ENCODE measurements at regions not wholly inside any gene's neighbourhood (a gene's known extent, or its start where the extent isn't known, plus 50 kb on each side); places are given as distances from the start of the nearest gene placed in this dataset.

DNA sequence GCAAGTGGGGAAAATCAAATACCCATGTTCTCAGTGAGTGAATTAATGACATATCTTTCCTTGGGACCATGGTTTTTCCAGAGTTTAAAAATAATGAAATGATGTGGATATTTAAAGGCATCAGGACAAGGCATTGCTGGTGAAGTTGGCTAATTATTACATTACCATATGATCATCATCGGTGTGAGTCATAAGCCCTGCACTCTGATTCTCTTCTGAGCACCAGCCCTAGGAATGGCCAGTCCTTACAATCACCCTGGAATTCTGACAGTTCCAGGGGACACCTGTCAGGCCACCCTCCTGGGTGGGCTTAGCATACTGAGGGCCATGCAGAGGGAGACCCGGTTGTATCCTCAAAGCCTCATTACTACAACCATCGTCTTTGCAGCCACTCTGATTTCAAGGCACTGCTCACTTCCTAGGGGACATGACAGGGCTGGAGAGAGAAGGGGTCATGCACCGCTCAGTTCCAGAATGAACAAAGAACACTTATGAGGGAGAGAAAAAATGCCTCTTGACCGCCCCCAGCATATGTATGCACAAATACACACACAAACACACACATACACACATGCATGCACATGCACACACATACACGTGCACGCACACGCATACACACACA is 365.0 kb downstream of the MIAT start:
- no peaks in the 10 kb centered on the region for H3K9me3 ChIP-seq (replicated peaks)
- no peak overlapping the region for H3K27ac ChIP-seq (replicated peaks)
- peaks cover 55% of the 10 kb centered on the region for H3K27me3 ChIP-seq (ENCODE audit: low read depth)
- no peaks in the 10 kb centered on the region for H3K36me3 ChIP-seq
- no peaks in the 10 kb centered on the region for H3K4me1 ChIP-seq
- DNase-seq = no peak
- no peak overlapping the region for H3K4me3 ChIP-seq
- TF ChIP-seq, protein P1, sequence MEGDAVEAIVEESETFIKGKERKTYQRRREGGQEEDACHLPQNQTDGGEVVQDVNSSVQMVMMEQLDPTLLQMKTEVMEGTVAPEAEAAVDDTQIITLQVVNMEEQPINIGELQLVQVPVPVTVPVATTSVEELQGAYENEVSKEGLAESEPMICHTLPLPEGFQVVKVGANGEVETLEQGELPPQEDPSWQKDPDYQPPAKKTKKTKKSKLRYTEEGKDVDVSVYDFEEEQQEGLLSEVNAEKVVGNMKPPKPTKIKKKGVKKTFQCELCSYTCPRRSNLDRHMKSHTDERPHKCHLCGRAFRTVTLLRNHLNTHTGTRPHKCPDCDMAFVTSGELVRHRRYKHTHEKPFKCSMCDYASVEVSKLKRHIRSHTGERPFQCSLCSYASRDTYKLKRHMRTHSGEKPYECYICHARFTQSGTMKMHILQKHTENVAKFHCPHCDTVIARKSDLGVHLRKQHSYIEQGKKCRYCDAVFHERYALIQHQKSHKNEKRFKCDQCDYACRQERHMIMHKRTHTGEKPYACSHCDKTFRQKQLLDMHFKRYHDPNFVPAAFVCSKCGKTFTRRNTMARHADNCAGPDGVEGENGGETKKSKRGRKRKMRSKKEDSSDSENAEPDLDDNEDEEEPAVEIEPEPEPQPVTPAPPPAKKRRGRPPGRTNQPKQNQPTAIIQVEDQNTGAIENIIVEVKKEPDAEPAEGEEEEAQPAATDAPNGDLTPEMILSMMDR (IDR thresholded peaks at IDR 0.05; ENCODE audit: borderline replicate concordance) = no peak
- intact Hi-C loops (cut with micrococcal nuclease) = no loop called here

DNA sequence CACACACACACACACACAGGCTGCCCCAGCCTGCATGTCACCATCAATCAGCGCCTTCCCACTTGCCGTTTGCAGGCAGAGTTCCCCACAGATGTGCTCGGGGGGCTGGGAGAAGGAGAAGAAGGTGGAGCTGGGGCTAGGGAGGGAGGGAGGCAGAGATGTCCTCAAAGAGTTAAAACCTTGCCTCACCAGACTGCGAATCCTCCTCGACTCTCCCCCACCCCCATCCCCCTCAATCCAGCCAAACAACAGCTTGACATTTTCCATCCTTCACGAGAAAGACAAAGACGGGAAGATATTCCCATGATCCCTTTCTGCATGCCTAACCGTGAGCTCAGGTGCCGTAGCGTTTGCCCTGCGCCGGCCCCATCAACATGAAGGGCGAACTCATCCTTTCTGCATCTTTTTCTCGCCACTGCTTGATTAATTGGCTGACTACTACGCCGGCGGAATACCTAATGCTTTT is 365.5 kb downstream of the MIAT start:
- intact Hi-C loops (cut with micrococcal nuclease) = no loop called here
- peaks cover 51% of the 10 kb centered on the region for H3K27me3 ChIP-seq (ENCODE audit: low read depth)
- no peaks in the 10 kb centered on the region for H3K9me3 ChIP-seq (replicated peaks)
- H3K36me3 ChIP-seq = no peaks in the 10 kb centered on the region
- H3K4me3 ChIP-seq = no peak overlapping the region
- H3K27ac ChIP-seq (replicated peaks) = no peak overlapping the region
- no peak for DNase-seq
- no peaks in the 10 kb centered on the region for H3K4me1 ChIP-seq
- TF ChIP-seq, protein P1 (IDR thresholded peaks at IDR 0.05; ENCODE audit: borderline replicate concordance) = no peak

DNA sequence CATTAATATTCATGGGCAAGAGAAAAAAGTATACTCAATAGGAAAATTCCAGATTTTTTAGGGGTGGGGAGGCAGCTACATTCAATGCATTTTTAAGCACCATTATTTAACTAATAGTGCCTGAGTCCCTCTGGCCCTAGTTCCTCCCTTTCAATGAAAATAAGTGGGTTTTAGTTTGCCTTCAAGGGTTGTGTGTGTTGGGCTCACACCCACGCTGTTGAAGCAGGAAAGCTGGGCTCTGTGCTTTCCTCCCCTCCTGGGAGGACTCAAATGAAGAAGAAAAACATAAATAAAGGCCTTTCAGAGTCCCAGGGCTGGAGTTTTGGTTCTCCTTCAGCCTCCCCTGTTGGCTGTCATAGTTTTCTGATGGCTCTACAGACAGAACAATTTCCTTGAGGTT is 366.2 kb downstream of the MIAT start:
- H3K36me3 ChIP-seq = no peaks in the 10 kb centered on the region
- TF ChIP-seq, protein P1 (IDR thresholded peaks at IDR 0.05; ENCODE audit: borderline replicate concordance) = no peak
- DNase-seq = no peak
- no peaks in the 10 kb centered on the region for H3K9me3 ChIP-seq (replicated peaks)
- intact Hi-C loops (cut with micrococcal nuclease) = no loop called here
- H3K27ac ChIP-seq (replicated peaks) = no peak overlapping the region
- H3K4me3 ChIP-seq = no peak overlapping the region
- H3K27me3 ChIP-seq (ENCODE audit: low read depth) = peaks cover 44% of the 10 kb centered on the region
- no peaks in the 10 kb centered on the region for H3K4me1 ChIP-seq

DNA sequence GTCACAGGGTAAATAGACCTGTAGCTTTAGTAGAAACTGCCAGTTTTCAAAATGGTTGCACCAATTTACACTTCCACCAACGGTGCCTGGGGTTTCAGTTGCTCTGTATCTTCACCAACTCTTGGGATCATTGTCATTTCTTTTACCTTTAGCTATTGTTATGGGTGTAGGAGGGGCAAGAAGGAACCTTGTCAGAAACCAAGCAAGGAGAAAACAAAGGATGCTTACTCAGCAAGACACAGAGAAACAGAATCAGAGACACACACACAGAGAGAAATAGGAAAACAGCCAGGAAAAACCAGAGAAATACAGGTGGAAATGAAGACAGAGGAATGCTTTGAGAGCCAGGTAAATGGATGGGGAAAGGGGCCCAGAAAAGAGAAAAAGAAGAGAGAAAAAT is 367.6 kb downstream of the MIAT start:
- intact Hi-C loops (cut with micrococcal nuclease) = no loop called here
- TF ChIP-seq, protein P1 (IDR thresholded peaks at IDR 0.05; ENCODE audit: borderline replicate concordance) = no peak
- H3K9me3 ChIP-seq (replicated peaks) = peaks cover 4% of the 10 kb centered on the region
- H3K4me1 ChIP-seq = no peaks in the 10 kb centered on the region
- DNase-seq = no peak
- no peak overlapping the region for H3K4me3 ChIP-seq
- no peaks in the 10 kb centered on the region for H3K36me3 ChIP-seq
- peaks cover 34% of the 10 kb centered on the region for H3K27me3 ChIP-seq (ENCODE audit: low read depth)
- H3K27ac ChIP-seq (replicated peaks) = no peak overlapping the region

DNA sequence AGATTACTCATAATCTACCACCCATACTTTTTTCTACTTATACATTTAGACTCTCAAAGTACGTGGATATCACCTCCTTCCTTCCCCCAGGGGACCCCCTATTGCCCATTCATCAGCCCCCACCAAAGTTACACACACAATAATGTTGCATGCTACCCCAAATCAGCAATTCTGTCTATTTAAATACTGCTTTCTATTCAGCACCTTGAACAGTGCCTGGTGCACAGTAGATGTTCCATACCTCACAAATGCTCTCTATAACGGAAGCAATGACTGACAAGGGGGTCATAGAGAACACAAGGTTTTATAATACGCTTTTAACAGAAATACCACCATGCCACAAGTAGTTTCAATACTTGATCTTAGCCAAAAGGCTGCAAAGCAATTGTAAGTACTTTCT is 370.7 kb downstream of the MIAT start:
- Histone ChIP-seq H3K36me3 (no peaks in the 10 kb centered on the region), H3K27me3 (ENCODE audit: low read depth) (peaks cover 34% of the 10 kb centered on the region), H3K4me1 (no peaks in the 10 kb centered on the region), H3K4me3 (no peak overlapping the region), H3K27ac (replicated peaks) (no peak overlapping the region), H3K9me3 (replicated peaks) (peaks cover 4% of the 10 kb centered on the region)
- DNase-seq = no peak
- TF ChIP-seq, protein P1 (IDR thresholded peaks at IDR 0.05; ENCODE audit: borderline replicate concordance) = no peak
- intact Hi-C loops (cut with micrococcal nuclease) = no loop called here

Data from left ventricle myocardium inferior (tissue), 1 donor.